Neural cell (in vitro differentiated cells): ENCODE measurements at regions not wholly inside any gene's neighbourhood (a gene's known extent, or its start where the extent isn't known, plus 50 kb on each side); places are given as distances from the start of the nearest gene placed in this dataset.

Experiments used
- H2AFZ ChIP-seq: fragments of 200-600, 300-800 bp; sonication (generic), shearing (Covaris generic); 2 replicates; pipeline ENCODE4 v1.6.0; 2014; ENCODE audit warnings: low read depth, mild to moderate bottlenecking, antibody characterized with exemption, low read length, moderate library complexity
- H3F3A ChIP-seq: fragments of 200-600 bp; shearing (Covaris generic); 2 replicates; pipeline ENCODE4 v1.6.1; 2016; ENCODE audit warnings: mild to moderate bottlenecking, moderate library complexity, mixed read lengths, antibody characterized with exemption, low read length; ENCODE audit not compliant: insufficient read depth, poor library complexity, severe bottlenecking
- H3K27ac ChIP-seq: fragments of 200-600, 300-800 bp; sonication (generic), shearing (Covaris generic); 2 replicates; pipeline ENCODE4 v1.5.1; 2014; ENCODE audit warnings: mild to moderate bottlenecking, low read length, moderate library complexity
- H3K27me3 ChIP-seq: fragments of 300-800, 200-600 bp; sonication (generic), shearing (Covaris generic); 2 replicates; pipeline ENCODE4 v1.6.0; 2014; ENCODE audit warnings: mild to moderate bottlenecking, low read depth, low read length, moderate library complexity; ENCODE audit not compliant: insufficient read depth
- H3K36me3 ChIP-seq: fragments of 300-800, 200-600 bp; sonication (generic), shearing (Covaris generic); 2 replicates; pipeline ENCODE4 v1.5.1; 2014; ENCODE audit warnings: mild to moderate bottlenecking, antibody characterized with exemption, low read length, moderate library complexity; ENCODE audit not compliant: insufficient read depth
- H3K4me2 ChIP-seq: fragments of 300-800, 200-600 bp; sonication (generic), shearing (Covaris generic); 2 replicates; pipeline ENCODE4 v1.6.0; 2014; ENCODE audit warnings: mild to moderate bottlenecking, low read length
- H3K4me3 ChIP-seq: fragments of 300-800, 200-600 bp; sonication (generic), shearing (Covaris generic); 2 replicates; pipeline ENCODE4 v1.5.1; 2014; ENCODE audit warnings: mild to moderate bottlenecking, low read length, moderate library complexity
- H3K79me2 ChIP-seq: fragments of 200-600 bp; shearing (Covaris generic); replicated peaks from 2 replicates; pipeline ENCODE4 v1.6.0; 2014; ENCODE audit warnings: mild to moderate bottlenecking, low read length, moderate library complexity; ENCODE audit not compliant: insufficient read depth
- H3K9ac ChIP-seq: fragments of 300-800, 200-600 bp; sonication (generic), shearing (Covaris generic); 2 replicates; pipeline ENCODE4 v1.6.1; 2016; ENCODE audit warnings: mild to moderate bottlenecking, low read length, mixed read lengths
- H3K9me2 ChIP-seq: fragments of 200-600 bp; shearing (Covaris generic); 2 replicates; pipeline ENCODE4 v1.6.1; 2016; ENCODE audit warnings: mild to moderate bottlenecking, low read length, mixed read lengths; ENCODE audit not compliant: insufficient read depth
- H3K9me3 ChIP-seq: fragments of 200-600, 300-800 bp; sonication (generic), shearing (Covaris generic); 2 replicates; pipeline ENCODE4 v1.6.1; 2016; ENCODE audit warnings: mild to moderate bottlenecking, mixed run types, low read length, moderate library complexity, mixed read lengths
- H4K20me1 ChIP-seq: fragments of 200-600 bp; shearing (Covaris generic); 2 replicates; pipeline ENCODE4 v1.6.1; 2016; ENCODE audit warnings: mild to moderate bottlenecking, mixed run types; ENCODE audit not compliant: insufficient read depth
- EP300 ChIP-seq: fragments of 450-650 bp; conservative IDR thresholded peaks from 2 replicates; pipeline ENCODE4 v1.6.1; 2014; ENCODE audit warnings: antibody characterized with exemption, mild to moderate bottlenecking, moderate library complexity; ENCODE audit not compliant: poor library complexity, severe bottlenecking
- EZH2 ChIP-seq: fragments of 200-600, 300-800 bp; shearing (Covaris generic), sonication (generic); IDR thresholded peaks from 2 replicates; pipeline ENCODE4 v1.6.1; 2014; ENCODE audit warnings: antibody characterized with exemption, low read length, borderline replicate concordance, mild to moderate bottlenecking; ENCODE audit not compliant: insufficient read depth, poor library complexity, severe bottlenecking
- MXI1 ChIP-seq: fragments of 450-650 bp; conservative IDR thresholded peaks from 2 replicates; pipeline ENCODE4 v1.6.1; 2014; ENCODE audit warnings: antibody characterized with exemption, mild to moderate bottlenecking; ENCODE audit not compliant: poor library complexity, severe bottlenecking
- POLR2AphosphoS5 ChIP-seq: IDR thresholded peaks from 2 replicates; pipeline ENCODE4 v1.6.1; 2012
- RAD21 ChIP-seq: fragments of 450-650 bp; conservative IDR thresholded peaks from 2 replicates; pipeline ENCODE4 v1.6.1; 2014; ENCODE audit warnings: antibody characterized with exemption, mild to moderate bottlenecking, moderate library complexity
- SMC3 ChIP-seq: fragments of 450-650 bp; conservative IDR thresholded peaks from 2 replicates; pipeline ENCODE4 v1.6.1; 2014; ENCODE audit warnings: antibody characterized with exemption, mild to moderate bottlenecking, moderate library complexity; ENCODE audit not compliant: poor library complexity
- TAF1 ChIP-seq: IDR thresholded peaks from 2 replicates; pipeline ENCODE4 v1.6.1; 2012; ENCODE audit warnings: low read depth
- TF ChIP-seq, protein P1 (sequence below): fragments of 450-650 bp; IDR thresholded peaks from 2 replicates; pipeline ENCODE4 v1.5.1; 2014; ENCODE audit warnings: antibody characterized with exemption, mild to moderate bottlenecking, moderate library complexity; ENCODE audit not compliant: poor library complexity, severe bottlenecking
- TF ChIP-seq, protein P2 (sequence below): IDR thresholded peaks from 2 replicates; pipeline ENCODE4 v1.6.1; 2012; ENCODE audit warnings: borderline replicate concordance

DNA sequence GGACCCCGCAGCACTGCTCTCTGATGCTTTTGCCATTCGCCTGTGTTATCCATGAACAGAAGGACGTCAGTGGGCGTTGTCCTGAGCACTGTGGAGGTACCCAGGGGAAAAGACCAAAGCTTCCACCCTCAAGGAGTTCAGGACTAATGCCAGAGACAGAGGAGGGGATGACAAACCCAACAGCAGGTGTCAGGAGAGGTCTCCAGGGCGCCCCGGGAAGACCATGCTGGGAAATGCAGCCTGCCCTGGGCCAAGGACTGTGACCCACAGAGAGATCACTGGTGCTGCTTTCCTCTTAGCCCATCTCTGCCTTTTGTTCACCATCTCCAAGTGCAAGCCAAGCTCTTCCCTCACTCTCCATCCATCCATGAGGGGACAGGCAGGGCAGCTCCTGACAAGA, 166.8 kb upstream of the PFKP start:
- no peaks in the 10 kb centered on the region for H3K27me3 ChIP-seq
- no peak overlapping the region for H3K4me3 ChIP-seq
- no peaks in the 10 kb centered on the region for H3K9me3 ChIP-seq
- no peak overlapping the region for H3K9ac ChIP-seq
- no peaks in the 10 kb centered on the region for H4K20me1 ChIP-seq
- no peak overlapping the region for H2AFZ ChIP-seq
- H3K4me2 ChIP-seq: no peak overlapping the region
- no peaks in the 10 kb centered on the region for H3F3A ChIP-seq
- no peak for TF ChIP-seq SMC3
- TF ChIP-seq MXI1: no peak
- TF ChIP-seq TAF1: no peak
- no peak for TF ChIP-seq POLR2AphosphoS5
- TF ChIP-seq EZH2: no peak
- TF ChIP-seq, protein P1, sequence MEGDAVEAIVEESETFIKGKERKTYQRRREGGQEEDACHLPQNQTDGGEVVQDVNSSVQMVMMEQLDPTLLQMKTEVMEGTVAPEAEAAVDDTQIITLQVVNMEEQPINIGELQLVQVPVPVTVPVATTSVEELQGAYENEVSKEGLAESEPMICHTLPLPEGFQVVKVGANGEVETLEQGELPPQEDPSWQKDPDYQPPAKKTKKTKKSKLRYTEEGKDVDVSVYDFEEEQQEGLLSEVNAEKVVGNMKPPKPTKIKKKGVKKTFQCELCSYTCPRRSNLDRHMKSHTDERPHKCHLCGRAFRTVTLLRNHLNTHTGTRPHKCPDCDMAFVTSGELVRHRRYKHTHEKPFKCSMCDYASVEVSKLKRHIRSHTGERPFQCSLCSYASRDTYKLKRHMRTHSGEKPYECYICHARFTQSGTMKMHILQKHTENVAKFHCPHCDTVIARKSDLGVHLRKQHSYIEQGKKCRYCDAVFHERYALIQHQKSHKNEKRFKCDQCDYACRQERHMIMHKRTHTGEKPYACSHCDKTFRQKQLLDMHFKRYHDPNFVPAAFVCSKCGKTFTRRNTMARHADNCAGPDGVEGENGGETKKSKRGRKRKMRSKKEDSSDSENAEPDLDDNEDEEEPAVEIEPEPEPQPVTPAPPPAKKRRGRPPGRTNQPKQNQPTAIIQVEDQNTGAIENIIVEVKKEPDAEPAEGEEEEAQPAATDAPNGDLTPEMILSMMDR: no peak
- TF ChIP-seq EP300: no peak
- TF ChIP-seq, protein P2, sequence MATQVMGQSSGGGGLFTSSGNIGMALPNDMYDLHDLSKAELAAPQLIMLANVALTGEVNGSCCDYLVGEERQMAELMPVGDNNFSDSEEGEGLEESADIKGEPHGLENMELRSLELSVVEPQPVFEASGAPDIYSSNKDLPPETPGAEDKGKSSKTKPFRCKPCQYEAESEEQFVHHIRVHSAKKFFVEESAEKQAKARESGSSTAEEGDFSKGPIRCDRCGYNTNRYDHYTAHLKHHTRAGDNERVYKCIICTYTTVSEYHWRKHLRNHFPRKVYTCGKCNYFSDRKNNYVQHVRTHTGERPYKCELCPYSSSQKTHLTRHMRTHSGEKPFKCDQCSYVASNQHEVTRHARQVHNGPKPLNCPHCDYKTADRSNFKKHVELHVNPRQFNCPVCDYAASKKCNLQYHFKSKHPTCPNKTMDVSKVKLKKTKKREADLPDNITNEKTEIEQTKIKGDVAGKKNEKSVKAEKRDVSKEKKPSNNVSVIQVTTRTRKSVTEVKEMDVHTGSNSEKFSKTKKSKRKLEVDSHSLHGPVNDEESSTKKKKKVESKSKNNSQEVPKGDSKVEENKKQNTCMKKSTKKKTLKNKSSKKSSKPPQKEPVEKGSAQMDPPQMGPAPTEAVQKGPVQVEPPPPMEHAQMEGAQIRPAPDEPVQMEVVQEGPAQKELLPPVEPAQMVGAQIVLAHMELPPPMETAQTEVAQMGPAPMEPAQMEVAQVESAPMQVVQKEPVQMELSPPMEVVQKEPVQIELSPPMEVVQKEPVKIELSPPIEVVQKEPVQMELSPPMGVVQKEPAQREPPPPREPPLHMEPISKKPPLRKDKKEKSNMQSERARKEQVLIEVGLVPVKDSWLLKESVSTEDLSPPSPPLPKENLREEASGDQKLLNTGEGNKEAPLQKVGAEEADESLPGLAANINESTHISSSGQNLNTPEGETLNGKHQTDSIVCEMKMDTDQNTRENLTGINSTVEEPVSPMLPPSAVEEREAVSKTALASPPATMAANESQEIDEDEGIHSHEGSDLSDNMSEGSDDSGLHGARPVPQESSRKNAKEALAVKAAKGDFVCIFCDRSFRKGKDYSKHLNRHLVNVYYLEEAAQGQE: no peak
- no peak for TF ChIP-seq RAD21
- no peaks in the 10 kb centered on the region for H3K9me2 ChIP-seq
- H3K36me3 ChIP-seq: no peaks in the 10 kb centered on the region
- no peak overlapping the region for H3K27ac ChIP-seq
- no peaks in the 10 kb centered on the region for H3K79me2 ChIP-seq

DNA sequence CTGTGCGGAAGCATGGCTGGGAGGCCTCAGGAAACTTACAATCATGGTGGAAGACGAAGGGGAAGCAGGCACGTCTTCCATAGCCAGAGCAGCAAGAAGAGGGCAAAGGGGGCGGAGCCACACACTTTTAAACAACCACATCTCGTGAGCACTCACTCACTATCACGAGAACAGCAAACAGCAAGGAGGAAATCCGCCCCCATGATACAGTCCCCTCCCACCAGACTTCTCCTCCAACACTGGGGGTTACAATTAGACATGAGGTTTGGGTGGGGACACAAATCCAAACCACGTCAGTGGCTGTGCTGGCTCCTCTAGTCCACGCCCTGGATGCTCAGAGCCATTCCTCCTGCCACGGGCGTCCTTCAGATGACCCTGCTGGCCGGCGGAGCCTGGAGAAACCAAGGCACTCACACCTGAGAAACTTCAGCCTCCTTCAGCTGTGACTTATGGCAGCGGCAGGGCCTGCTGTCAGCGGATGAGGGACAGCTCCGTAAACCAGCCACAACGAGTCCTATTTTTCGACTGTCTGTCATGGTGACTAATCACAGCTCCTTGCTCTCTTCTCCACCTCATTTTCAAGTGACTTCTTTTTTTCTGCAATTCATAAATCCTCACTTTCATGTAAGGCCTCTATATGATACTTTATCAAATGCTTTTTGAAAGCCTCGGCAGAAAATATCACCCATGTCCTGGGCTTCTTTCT, 167.9 kb upstream of the PFKP start:
- Histone ChIP-seq H3K27me3 (no peaks in the 10 kb centered on the region), H3F3A (no peaks in the 10 kb centered on the region), H3K27ac (no peak overlapping the region), H4K20me1 (no peaks in the 10 kb centered on the region), H2AFZ (no peak overlapping the region), H3K36me3 (no peaks in the 10 kb centered on the region), H3K9me2 (no peaks in the 10 kb centered on the region), H3K79me2 (no peaks in the 10 kb centered on the region), H3K9me3 (no peaks in the 10 kb centered on the region), H3K9ac (no peak overlapping the region), H3K4me2 (no peak overlapping the region), H3K4me3 (no peak overlapping the region)
- TF ChIP-seq, protein P2: no peak
- TF ChIP-seq RAD21 (no peak), MXI1 (no peak), EP300 (no peak), TAF1 (no peak), EZH2 (no peak), POLR2AphosphoS5 (no peak), SMC3 (no peak)
- TF ChIP-seq, protein P1: no peak
